HG03520 (cell line): ENCODE measurements at regions not wholly inside any gene's neighbourhood (a gene's known extent, or its start where the extent isn't known, plus 50 kb on each side); places are given as distances from the start of the nearest gene placed in this dataset.

ENCODE experiments used
- ATAC-seq: cut with Tn5 transposase; IDR thresholded peaks from one replicate; pipeline ENCODE4 v1.9.1; 2021; ENCODE audit warnings: mild to moderate bottlenecking, moderate library complexity; ENCODE audit not compliant: unreplicated experiment

DNA sequence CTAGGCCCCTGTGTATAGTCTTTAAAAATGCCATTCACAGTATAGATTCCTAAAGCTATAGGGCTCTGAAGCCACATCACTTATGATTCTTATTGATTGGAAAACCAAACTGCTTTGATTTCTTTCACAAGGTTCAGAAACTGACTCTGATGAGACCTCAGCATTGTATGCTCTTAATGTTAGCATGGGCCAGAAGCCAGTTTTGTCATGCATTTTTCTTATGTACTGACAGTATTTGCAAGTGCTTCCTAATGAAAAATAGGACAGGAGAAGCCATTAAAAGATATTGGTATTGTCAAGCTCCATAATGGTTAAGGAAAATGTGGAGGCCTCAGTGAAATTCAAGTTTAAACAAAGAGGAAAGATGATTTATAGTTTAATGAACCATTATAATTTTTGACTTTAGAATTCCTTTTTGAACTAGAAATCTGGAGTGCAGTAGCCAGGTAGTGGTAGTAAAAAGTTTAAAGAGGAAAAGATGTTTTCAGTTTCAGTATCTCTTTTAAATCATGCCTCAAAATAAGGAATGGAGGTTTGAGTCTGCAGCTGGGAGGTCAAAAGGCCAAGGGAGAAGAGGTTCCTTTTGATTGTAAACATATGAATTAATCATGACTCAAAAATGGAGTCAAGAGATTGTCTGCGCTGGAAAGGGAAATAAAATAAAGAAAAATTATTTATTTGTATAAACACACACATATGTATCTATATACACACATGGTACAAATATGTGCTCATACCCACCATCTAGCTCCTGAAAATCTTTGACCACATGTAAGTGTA, 388.1 kb upstream of the PRICKLE1 start:
- no peak for ATAC-seq

DNA sequence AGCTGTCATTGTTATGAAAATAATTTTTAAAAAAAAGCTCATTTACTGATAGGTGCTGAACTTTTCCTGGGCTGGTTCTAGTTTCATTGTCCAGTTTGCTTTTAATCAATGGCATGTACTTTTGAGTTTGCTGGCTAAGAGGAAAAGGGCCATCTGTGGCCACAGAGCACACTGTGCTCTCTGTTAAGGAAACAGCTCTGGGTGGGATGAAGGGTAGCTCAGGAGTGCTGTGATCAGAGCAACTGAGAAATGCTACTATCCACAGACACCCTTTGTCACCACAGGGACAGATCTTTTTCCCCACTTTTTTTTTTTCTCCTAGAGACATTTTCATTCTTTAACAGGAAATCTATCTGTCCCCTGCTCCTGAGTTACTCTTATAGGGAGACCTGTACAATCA, 387.1 kb upstream of the PRICKLE1 start:
- no peak for ATAC-seq

DNA sequence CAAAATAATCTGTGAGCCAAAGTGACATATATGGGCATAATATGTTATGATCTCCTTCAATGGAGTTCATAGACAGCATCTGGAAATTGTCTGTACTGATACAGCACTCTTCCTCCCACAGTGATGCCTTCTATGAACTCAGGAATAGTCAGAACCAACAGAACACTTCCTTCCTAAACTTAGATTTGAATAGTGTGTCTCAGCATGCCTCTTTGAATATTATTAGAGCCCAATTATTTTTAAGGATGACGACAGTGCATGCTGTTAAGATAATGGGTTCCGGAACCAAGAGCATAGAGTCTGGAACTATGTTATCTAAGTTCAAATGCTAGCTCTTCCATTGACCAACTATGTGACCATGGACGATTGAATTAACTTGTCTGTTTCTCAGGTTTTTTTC, 386.6 kb upstream of the PRICKLE1 start:
- ATAC-seq = no peak

DNA sequence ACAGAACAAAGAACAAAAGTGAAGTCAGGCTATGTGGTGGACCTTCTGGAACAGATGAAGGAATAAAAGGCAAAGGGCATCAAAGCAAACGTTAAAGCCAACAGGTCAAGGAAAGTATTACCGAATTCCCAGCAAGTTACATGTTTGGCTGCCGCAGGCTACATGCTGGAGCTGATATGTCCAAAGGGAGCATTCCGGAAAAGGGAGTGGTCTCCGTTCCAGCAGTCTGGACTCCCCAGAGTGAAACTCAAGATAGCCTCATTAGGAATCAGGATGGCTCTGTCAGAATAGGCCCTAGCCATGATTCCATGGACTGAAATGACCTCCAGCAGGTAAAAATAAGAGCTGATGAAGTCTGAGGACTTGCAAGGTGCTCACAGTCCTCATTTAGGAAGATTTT, 379.8 kb upstream of the PRICKLE1 start:
- ATAC-seq = no peak

DNA sequence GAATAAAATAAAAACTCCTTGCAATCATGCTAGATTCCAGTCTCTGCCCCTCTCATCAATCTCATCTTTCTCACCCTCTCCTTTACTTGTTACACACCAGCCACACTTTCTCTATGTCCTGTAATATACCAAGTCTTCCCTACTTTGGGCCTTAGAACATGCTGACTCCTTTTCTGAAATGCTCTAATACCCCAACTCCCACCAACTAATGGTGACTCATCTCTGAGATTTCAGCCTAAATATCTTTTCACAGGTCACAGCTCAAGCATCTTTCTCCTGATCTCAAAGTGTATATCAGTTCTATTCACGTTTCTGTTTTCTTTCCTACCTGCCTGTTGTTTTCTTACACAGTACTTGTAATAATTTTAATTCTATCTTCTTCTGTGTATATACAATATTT, 378.9 kb upstream of the PRICKLE1 start:
- ATAC-seq = no peak

DNA sequence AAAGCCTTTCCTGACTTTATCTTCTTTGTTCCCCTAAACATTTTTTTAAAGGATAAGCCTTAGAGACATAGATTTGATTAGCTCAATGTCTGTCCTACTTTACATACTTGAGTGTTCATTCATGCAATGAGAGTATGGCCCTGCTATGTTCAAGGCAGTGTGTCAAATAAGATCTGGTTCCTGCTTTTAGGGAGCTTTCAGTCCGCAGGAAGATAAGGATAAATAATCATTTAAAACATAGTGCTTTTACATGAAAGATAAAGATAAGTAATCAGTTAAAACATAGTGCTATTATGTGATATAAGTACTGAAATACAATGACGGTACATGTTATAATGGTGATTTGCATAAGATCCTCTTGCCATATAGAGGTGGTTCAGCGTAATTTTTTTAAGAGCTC, 378.3 kb upstream of the PRICKLE1 start:
- ATAC-seq = no peak

DNA sequence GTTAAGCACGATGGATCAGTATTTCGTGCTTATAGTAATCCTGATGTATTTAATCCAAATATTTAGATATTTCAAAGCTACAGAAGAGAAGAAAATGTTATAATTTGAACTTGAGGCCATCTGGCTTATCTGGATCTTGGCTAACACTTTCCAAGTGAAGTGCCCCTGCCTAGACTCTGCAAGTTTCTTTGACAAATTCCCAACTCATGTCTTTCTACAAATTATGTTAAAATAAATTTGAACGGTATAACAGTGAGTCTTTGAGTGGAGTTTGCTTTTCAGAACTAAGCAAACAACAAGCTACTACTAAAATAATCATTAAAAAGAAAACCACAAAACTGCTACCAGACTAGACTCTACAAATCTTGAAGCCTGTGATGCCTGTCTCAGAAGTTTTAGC, 374.4 kb upstream of the PRICKLE1 start:
- no peak for ATAC-seq

DNA sequence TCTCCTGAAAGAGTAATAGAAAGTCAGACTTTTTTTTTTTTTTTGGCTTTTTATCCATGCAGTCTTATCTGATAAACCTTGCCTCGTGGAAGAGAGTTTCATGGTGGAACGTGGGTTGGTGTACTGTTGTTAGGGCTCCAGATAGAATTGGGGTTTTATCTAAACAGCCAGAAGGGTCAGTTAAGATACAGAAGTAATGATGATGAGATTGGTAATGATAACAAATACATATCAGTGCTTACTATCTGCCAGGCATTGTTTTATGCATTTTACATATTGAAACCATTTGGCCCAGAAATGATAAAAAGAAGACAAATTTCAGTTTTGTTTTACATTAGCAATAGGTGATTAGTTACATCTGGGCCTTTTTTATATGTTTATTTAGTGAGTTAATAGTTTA, 372.8 kb upstream of the PRICKLE1 start:
- ATAC-seq = no peak

DNA sequence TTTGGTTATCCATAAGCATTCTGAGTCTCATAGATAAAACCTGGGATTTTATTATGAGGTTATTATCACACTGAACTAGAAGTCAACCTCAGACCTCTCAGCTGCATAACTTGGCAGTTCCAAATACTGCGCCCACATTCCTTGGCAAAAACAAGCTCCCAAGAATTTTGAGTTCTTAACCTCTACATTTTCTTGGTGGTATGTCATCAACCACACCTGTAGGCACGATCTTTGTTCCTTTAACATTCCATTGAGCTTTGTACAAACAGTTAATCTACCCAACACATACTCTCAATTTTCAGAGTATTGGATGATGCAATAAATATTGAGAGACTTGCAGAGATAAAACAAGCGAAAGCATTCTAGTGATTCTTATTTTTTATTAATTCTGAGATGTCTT, 371.8 kb upstream of the PRICKLE1 start:
- ATAC-seq = no peak

DNA sequence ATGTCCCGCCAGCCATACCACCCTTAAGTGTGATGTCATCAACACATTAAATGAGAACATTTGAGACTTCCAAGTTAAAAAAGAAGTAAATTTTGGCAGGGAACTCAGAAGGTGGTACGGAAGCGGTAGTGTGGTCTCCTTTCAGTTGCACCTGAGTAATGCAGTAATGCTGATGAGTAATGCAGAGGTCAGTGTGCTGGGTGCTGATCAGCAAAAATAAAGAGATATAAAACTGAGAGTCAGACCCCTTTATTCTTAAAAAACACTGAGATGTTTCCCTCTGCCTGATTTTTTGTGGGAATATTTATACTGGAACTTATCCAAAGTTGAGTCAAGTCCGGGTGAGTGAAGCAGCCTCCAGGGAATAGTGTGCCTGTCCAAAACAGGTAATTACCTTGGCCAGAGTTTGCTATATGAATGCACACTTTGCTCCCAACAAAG, 370.6 kb upstream of the PRICKLE1 start:
- ATAC-seq = no peak

DNA sequence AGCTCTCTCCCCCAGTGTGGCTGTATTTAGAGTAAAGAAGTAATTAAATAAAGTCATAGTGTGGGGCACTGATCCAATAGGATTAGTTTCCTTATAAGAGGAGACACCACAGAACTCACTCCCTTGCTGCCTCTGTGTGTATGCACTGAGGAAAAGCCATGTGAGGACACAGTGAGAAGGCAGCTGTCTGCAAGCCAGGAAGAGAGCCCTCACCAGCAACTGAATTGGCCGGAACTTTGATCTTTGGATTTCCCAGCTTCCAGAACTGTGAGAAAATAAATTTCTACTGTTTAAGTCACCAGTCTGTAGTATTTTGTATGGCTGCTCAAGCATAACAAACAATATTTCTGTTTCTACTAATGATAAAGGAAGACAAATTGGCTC, 368.7 kb upstream of the PRICKLE1 start:
- ATAC-seq = no peak

DNA sequence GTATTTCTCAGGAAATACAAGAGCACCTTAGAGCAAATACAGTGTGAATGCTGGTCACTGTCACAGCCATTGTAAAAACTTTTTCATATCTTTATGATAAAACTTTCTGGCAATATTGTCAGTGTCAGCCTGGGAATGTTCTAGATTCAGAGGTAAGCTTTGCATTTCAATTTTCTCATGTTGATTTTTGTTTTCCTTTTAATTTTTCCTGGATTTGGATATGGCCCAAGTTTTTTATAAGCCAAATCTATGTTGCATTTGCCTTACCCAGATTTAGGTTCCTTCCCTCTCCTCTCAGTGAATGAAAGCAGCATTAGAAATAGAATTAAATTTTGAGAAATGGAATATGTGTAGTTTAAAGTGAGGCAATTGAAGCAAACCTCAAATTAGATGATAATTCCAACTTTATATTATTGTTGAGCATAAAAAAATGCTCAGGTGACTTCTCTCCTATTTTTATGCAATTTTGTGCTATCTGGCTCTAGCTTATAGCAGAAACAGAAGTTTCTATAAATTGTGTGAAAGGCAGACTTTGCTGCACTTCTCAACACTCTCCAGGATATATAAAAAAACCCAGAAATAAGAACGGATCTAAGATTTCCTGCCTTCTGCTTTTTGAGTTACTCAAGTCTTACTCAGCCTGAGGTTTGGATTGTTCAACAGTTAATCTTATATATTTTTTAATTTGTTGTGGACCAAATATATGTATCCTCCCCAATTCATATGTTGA, 368.2 kb upstream of the PRICKLE1 start:
- no peak for ATAC-seq

DNA sequence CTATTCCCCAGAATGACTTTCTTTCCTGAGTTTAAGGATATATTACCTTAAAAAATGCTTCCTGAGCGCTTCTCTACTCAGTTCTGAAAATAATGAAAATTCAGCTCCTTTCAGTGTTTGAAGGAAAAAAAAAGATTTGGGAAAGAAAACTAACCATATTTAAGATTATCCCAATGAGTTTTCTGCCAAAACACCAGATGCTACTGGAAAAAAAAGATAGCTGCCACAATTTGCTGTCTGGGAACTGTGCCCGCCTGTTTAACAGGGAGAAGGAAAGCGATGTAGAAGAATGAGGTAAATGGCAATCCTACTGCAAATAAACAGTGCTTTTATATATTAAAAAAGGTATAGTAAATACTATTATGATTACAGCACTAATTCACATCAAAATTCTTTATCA, 367.6 kb upstream of the PRICKLE1 start:
- ATAC-seq = no peak

DNA sequence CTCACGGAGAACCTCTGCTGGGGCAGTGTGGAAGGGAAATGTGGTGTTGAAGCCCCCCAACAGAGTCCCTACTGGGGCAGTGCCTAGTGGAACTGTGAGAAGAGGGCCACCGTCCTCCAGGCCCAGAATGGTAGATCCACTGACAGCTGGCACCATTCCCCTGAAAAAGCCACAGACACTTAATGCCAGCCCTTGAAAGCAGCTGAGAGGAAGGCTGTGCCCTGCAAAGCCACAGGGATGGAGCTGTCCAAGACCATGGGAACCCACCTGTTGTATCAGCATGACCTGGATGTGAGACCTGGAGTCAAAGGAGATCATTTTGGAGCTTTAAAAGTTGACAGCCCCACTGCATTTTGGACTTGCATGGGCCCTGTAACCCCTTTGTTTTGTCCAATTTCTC, 363.5 kb upstream of the PRICKLE1 start:
- ATAC-seq = no peak

DNA sequence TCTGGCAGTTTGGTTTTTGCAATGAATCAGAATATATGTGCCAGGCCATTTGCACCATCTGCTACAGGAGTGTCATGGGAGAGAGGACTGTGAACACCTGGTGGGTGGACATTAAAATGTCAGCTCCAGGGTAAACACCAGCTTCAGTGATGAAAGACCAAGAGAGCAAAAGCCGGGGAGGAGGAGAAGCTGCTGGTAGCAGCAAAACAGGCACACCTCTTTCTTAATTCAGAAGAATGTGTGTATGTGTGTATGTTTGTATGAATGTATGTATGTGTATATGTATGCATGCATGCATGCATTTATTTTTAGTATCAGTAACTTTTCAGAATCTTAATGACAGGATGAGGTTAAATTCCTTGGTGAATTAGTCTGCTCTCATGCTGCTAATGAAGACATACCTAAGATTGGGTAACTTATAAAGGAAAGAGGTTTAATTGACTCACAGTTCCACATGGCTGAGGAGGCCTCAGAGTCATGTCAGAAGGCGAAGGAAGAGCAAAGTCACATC, 357.4 kb upstream of the PRICKLE1 start:
- ATAC-seq = no peak

DNA sequence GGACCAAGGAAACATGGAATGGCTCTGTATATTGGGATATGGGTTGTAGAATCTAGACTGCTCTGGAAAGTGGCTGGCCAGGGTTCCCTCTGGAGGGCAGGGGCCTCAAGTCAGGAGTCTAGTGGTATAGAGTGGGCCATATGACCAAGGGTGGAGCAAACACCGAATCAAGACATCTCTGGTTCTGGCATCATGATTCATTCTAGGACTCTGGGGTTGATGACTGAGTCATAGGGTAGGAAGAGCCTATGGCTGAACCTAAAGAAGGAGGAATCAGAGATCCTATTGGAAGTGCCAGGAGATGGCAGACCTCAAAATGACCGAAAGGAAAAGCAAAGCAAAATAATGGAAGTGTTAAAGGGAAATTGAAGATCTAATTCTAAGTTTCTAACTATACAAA, 356.4 kb upstream of the PRICKLE1 start:
- ATAC-seq = no peak

DNA sequence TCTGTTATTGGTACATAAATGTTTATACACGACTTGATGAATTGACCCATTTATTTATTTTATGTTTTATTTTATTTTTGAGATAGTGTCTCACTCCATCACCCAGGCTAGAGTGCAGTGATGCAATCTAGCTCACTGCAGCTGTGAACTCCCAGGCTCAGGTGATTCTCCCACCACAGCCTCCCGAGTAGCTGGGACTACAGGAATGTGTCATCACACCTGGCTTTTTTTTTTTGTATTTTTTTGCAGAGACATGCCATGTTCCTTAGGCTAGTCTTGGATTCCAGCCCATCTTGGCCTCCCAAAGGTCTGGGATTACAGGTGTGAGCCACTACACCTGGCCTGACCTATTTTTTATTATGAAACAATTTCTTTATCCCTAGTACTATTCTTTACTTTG, 355.0 kb upstream of the PRICKLE1 start:
- no peak for ATAC-seq

DNA sequence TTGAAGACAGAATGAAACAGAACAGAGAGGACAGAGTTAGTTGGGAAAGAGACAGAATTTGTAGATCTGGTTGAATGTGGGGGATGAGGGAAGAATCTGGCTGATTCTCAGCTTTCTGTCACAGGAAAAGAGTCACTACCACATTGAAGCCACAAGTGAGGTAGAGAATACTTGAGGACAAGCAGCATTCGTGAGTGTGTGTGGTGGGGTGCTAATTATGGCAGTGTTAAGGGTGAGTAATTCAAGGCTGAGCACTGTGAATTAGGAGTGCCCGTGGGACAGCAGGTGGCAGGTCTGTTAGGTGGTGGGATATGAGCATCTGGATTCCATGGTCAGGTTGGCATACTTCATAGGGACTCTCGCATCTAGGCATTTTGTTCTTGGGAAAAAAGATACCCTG, 347.4 kb upstream of the PRICKLE1 start:
- ATAC-seq = no peak

DNA sequence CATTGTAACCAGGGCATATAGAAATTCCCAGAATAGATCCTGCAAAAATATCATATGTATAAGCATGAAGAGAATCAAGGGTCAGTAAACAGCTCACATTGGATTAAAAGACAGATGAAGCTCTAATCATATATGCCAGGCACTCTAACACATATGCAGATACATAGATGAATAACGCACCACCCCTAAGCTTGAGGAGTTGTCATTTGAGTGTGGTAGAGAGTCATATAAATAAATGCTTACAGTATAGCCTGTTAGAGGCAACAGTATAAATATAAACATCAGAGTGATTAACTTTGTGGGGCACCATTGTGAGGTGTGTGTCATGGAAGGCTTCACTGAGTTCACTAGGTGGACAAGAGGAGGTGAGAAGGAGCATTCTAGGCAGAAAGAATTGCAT, 346.7 kb upstream of the PRICKLE1 start:
- ATAC-seq = no peak

DNA sequence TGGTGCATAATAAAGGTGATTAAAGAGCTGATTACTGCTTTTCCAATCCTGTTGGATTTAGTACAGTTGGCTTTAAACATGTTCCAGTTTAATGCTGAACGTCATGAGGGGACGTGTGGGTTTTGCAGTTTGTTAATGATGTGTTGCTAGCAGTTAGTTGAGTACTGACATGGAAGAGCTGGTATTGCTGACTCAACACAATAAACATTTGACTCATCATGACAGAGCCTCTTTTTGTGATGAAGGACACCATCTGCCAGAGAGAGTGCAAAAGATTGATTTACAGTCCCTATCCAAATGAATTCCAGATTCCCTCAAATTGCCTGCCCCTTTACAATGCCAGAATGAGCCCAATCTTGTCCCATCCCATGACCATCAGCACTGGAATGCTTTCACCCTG, 346.2 kb upstream of the PRICKLE1 start:
- ATAC-seq = no peak

DNA sequence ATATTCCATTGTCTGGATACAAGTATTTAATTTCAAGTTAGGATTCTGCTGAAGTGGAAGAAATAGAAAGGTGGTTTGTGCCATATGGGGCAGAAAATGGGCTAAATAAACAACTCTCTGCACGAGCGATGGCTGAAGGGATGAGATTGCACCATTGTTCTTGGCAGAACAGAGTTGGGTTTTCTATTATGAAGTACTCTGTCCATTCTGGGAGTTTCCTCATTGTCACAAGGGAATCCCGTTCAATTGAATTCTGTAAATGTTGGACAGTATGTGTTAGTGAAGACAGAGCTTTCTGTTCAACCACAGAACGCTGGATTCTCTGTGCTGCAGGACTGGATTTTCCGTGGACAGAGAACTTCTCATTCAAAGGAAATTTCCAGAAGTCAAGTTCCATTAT, 345.5 kb upstream of the PRICKLE1 start:
- no peak for ATAC-seq

DNA sequence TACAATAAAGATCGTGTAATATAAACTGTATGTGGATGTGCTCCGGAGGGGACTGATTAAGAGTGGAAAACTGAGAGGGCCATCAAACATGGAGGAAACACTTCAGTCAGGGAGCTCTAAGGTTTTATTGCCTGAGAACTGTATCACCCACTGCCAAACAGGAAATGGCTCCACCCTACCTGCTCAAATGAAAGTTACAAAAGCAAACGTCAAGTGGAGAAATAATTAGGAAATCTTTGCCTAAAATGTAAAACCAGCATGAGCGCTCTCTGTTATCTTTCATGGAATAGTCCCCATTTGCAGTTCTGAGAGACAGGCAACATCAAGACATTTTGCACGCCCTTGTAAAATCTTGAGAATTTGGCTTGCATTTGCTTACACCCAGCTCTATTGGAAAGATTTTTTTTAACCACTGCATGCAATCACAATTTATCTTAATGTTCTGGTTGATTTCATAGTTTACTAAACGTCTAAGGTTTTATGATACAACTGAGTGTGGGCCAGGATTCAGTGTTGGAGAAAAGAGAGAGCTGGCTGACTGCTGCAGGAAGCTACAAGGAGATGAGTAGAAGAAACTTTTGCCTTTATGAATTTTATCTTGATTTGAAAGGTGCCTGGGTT, 344.0 kb upstream of the PRICKLE1 start:
- ATAC-seq = no peak
